HCT116 (cell line): ENCODE measurements at regions not wholly inside any gene's neighbourhood (a gene's known extent, or its start where the extent isn't known, plus 50 kb on each side); places are given as distances from the start of the nearest gene placed in this dataset.

Source experiments
- ATAC-seq: fragments of 200-7000 bp; cut with Tn5 transposase; 2 replicates; pipeline ENCODE4 v1.9.1; 2020; ENCODE audit warnings: mild to moderate bottlenecking, moderate library complexity
- BruUV-seq: library from RNA; stranded (reverse); fragments of 400-500 nt; replicated peaks from 2 replicates; lab custom pipeline; 2021; lab: Mats Ljungman, UMichigan
- CTCF ChIA-PET: fragments of 300-600 bp; sonication (Branson Sonifier 250); formaldehyde crosslinking; loops from one replicate; lab custom pipeline; 2021; ENCODE audit warnings: antibody characterized with exemption; lab: Charles Lee
- POLR2A ChIA-PET: fragments of 300-600, 350-600 bp; sonication (Branson Sonifier 250); formaldehyde crosslinking; loops from one replicate; lab custom pipeline; 2021; ENCODE audit warnings: antibody characterized with exemption; lab: Charles Lee
- RAD21 ChIA-PET, 2 experiments: fragments of 300-600 bp; sonication (Branson Sonifier 250); formaldehyde crosslinking; loops; one replicate each; lab custom pipeline; 2023; ENCODE audit warnings: low total read pairs in 2 of 2; ENCODE audit not compliant: uncharacterized antibody in 2 of 2, unreplicated experiment in 2 of 2, low non-redundant PET in 1 of 2; lab: Charles Lee
- DNase-seq: peaks from one replicate; pipeline ENCODE4 v3.0.0-alpha.2; 2010; ENCODE audit warnings: low read depth, low spot score
- H2AFZ ChIP-seq: fragments of 200-600 bp; shearing (Covaris generic), sonication (generic); 2 replicates; pipeline ENCODE4 v1.6.1; 2017; ENCODE audit warnings: low read depth, mixed run types, mixed read lengths, antibody characterized with exemption, low read length; ENCODE audit not compliant: poor library complexity, severe bottlenecking
- H3K27ac ChIP-seq: 2 replicates; pipeline ENCODE4 v1.5.1; 2012; ENCODE audit warnings: low read depth, low read length
- H3K27me3 ChIP-seq: fragments of 200-600 bp; sonication (generic); 2 replicates; pipeline ENCODE4 v1.6.1; 2016; ENCODE audit warnings: mixed run types, low read length, mixed read lengths; ENCODE audit not compliant: insufficient read depth
- H3K36me3 ChIP-seq, 2 experiments: fragments of 200-500 bp in 1 of 2; fragments of 200-600 bp in 1 of 2; sonication (Bioruptor generic) in 1 of 2; sonication (generic) in 1 of 2; 2 replicates each; pipeline versions ENCODE4 v1.5.1 to v1.6.1; 2014 to 2016; ENCODE audit warnings: low read length in 2 of 2, inconsistent platforms in 1 of 2, mixed read lengths in 1 of 2, mixed run types in 1 of 2; ENCODE audit not compliant: insufficient read depth in 2 of 2, control insufficient read depth in 1 of 2
- H3K4me1 ChIP-seq, 2 experiments: fragments of 200-600 bp in 1 of 2; sonication (generic) in 1 of 2; 2 replicates each; pipeline versions ENCODE4 v1.5.1 to v1.6.1; 2012 to 2017; ENCODE audit warnings: low read length in 2 of 2, inconsistent platforms in 1 of 2, mild to moderate bottlenecking in 1 of 2, mixed read lengths in 1 of 2, mixed run types in 1 of 2, moderate library complexity in 1 of 2; ENCODE audit not compliant: insufficient read depth in 2 of 2, control insufficient read depth in 1 of 2
- H3K4me2 ChIP-seq: fragments of 200-600 bp; sonication (generic); 2 replicates; pipeline ENCODE4 v1.6.1; 2017; ENCODE audit warnings: mixed run types, low read length, mixed read lengths
- H3K4me3 ChIP-seq, 2 experiments: fragments of 200-600 bp in 1 of 2; sonication (generic) in 1 of 2; replicated peaks in 1 of 2; 2 replicates each; pipeline ENCODE4 v1.5.1; 2011 to 2016; ENCODE audit warnings: low read length in 2 of 2, control low read depth in 1 of 2, low read depth in 1 of 2, mild to moderate bottlenecking in 1 of 2, mixed read lengths in 1 of 2, mixed run types in 1 of 2
- H3K79me2 ChIP-seq: fragments of 200-600 bp; sonication (generic); 2 replicates; pipeline ENCODE4 v1.6.1; 2017; ENCODE audit warnings: mild to moderate bottlenecking, mixed run types, low read length, moderate library complexity, mixed read lengths; ENCODE audit not compliant: insufficient read depth
- H3K9ac ChIP-seq: fragments of 200-600 bp; sonication (generic); 2 replicates; pipeline ENCODE4 v1.6.1; 2016; ENCODE audit warnings: low read length, mixed read lengths
- H3K9me2 ChIP-seq: fragments of 200-600 bp; sonication (generic), shearing (Covaris generic); 2 replicates; pipeline ENCODE4 v1.6.1; 2017; ENCODE audit warnings: mixed run types, mild to moderate bottlenecking, moderate library complexity; ENCODE audit not compliant: insufficient read depth
- H3K9me3 ChIP-seq, 2 experiments: fragments of 200-500 bp in 1 of 2; fragments of 200-600 bp in 1 of 2; sonication (Bioruptor generic) in 1 of 2; sonication (generic) in 1 of 2; 2 replicates each; pipeline ENCODE4 v1.6.1; 2014 to 2017; ENCODE audit warnings: low read length in 2 of 2, mixed read lengths in 2 of 2, inconsistent platforms in 1 of 2, low read depth in 1 of 2, mild to moderate bottlenecking in 1 of 2, mixed run types in 1 of 2, moderate library complexity in 1 of 2; ENCODE audit not compliant: control insufficient read depth in 1 of 2, insufficient read depth in 1 of 2
- H4K20me1 ChIP-seq: fragments of 200-600 bp; sonication (generic), shearing (Covaris generic); 2 replicates; pipeline ENCODE4 v1.6.1; 2017; ENCODE audit warnings: mixed run types, mild to moderate bottlenecking, moderate library complexity; ENCODE audit not compliant: insufficient read depth
- CBX3 ChIP-seq: IDR thresholded peaks from 2 replicates; pipeline ENCODE4 v1.6.1; 2012; ENCODE audit warnings: low read depth
- CEBPB ChIP-seq: IDR thresholded peaks from 2 replicates; pipeline ENCODE4 v1.6.1; 2012; ENCODE audit warnings: low read depth
- EGR1 ChIP-seq: IDR thresholded peaks from 2 replicates; pipeline ENCODE4 v1.6.1; 2012; ENCODE audit warnings: low read depth
- ELF1 ChIP-seq: IDR thresholded peaks from 2 replicates; pipeline ENCODE4 v1.6.1; 2012; ENCODE audit warnings: low read depth, borderline replicate concordance
- POLR2AphosphoS5 ChIP-seq: IDR thresholded peaks from 2 replicates; pipeline ENCODE4 v1.6.1; 2011; ENCODE audit warnings: mild to moderate bottlenecking, low read depth, low read length, moderate library complexity
- RAD21 ChIP-seq: IDR thresholded peaks from 2 replicates; pipeline ENCODE4 v1.6.1; 2012; ENCODE audit warnings: low read depth, mild to moderate bottlenecking
- SP1 ChIP-seq: IDR thresholded peaks from 2 replicates; pipeline ENCODE4 v1.6.1; 2012; ENCODE audit warnings: low read depth
- ZFX ChIP-seq: fragments of 450-650 bp; IDR thresholded peaks from 2 replicates; pipeline ENCODE4 v1.6.1; 2017
- intact Hi-C: fragments of 100-400 bp; cut with micrococcal nuclease; formaldehyde crosslinking; loops from 2 replicates; pipeline ENCODE4 v1.10.0; 2022
- TF ChIP-seq, protein P1 (sequence below): IDR thresholded peaks from 2 replicates; pipeline ENCODE4 v1.6.1; 2012
- TF ChIP-seq, protein P2 (sequence below): IDR thresholded peaks from 2 replicates; pipeline ENCODE4 v1.6.1; 2012; ENCODE audit warnings: low read depth

DNA sequence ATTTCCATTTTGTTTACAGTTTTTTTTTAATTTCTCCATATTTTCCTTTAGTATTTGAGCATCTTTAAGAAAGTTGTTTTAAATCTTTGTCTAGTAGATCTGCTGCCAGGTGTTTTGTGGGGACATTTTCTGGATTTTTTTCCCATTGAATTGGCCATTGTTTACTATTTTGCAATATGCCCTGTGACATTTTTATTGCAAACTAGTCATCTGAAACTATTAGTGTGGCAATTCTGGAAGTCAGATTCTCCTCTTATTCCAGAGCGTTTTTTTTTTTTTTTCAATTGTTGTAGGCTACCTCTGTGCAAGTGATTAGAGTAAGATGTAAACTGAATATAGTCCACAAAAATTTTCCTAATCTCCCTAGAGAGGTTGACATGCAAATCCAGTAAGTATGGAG is 334.2 kb downstream of the PYDC2 start:
- intact Hi-C loops, result no loop called here
- ATAC-seq (no peak), DNase-seq (no peak)
- no TSS peak for BruUV-seq
- POLR2A ChIA-PET, result no interaction called here
- RAD21 ChIA-PET, result no interaction called here
- CTCF ChIA-PET, result no interaction called here
- no peaks in the 10 kb centered on the region for H3K27me3 ChIP-seq
- H3K79me2 ChIP-seq, result no peaks in the 10 kb centered on the region
- H3K9me3 ChIP-seq, result peaks cover 0 to 4% of the 10 kb centered on the region in 2 experiments; a peak in 2 of 4 replicates
- TF ChIP-seq, protein P1, sequence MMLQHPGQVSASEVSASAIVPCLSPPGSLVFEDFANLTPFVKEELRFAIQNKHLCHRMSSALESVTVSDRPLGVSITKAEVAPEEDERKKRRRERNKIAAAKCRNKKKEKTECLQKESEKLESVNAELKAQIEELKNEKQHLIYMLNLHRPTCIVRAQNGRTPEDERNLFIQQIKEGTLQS, result no peak
- TF ChIP-seq ELF1 (no peak), EGR1 (no peak), CEBPB (no peak)
- TF ChIP-seq, protein P2, sequence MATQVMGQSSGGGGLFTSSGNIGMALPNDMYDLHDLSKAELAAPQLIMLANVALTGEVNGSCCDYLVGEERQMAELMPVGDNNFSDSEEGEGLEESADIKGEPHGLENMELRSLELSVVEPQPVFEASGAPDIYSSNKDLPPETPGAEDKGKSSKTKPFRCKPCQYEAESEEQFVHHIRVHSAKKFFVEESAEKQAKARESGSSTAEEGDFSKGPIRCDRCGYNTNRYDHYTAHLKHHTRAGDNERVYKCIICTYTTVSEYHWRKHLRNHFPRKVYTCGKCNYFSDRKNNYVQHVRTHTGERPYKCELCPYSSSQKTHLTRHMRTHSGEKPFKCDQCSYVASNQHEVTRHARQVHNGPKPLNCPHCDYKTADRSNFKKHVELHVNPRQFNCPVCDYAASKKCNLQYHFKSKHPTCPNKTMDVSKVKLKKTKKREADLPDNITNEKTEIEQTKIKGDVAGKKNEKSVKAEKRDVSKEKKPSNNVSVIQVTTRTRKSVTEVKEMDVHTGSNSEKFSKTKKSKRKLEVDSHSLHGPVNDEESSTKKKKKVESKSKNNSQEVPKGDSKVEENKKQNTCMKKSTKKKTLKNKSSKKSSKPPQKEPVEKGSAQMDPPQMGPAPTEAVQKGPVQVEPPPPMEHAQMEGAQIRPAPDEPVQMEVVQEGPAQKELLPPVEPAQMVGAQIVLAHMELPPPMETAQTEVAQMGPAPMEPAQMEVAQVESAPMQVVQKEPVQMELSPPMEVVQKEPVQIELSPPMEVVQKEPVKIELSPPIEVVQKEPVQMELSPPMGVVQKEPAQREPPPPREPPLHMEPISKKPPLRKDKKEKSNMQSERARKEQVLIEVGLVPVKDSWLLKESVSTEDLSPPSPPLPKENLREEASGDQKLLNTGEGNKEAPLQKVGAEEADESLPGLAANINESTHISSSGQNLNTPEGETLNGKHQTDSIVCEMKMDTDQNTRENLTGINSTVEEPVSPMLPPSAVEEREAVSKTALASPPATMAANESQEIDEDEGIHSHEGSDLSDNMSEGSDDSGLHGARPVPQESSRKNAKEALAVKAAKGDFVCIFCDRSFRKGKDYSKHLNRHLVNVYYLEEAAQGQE, result no peak
- H3K4me1 ChIP-seq, result no peaks in the 10 kb centered on the region
- H3K9ac ChIP-seq, result no peak overlapping the region
- H3K9me2 ChIP-seq, result no peaks in the 10 kb centered on the region
- H3K27ac ChIP-seq, result no peak overlapping the region
- H4K20me1 ChIP-seq, result no peaks in the 10 kb centered on the region
- no peak overlapping the region for H2AFZ ChIP-seq
- no peaks in the 10 kb centered on the region for H3K36me3 ChIP-seq
- H3K4me2 ChIP-seq, result no peak overlapping the region
- no peak overlapping the region for H3K4me3 ChIP-seq

DNA sequence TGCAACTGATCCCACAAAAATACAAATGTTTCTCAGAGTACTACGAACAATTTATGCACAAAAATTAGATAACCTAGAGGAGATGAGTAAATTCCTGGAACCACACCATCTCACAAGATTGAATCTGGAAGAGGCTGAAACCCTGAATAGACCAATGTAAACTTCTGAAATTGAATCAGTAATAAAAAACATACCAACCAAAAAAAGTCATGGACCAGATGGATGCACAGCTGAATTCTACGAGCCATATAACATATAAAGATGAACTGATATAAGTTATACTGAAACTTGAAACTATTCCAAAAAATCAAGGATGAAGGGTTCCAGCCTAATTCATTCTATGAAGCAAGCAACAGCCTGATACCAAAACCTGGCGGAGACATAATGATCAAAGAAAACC is 336.3 kb downstream of the PYDC2 start:
- Histone ChIP-seq H3K4me1 (no peaks in the 10 kb centered on the region), H3K9me3 (no peaks in the 10 kb centered on the region), H3K27me3 (no peaks in the 10 kb centered on the region), H2AFZ (no peak overlapping the region), H3K27ac (no peak overlapping the region), H3K4me2 (no peak overlapping the region), H3K9me2 (no peaks in the 10 kb centered on the region), H3K36me3 (no peaks in the 10 kb centered on the region), H3K79me2 (no peaks in the 10 kb centered on the region), H3K9ac (no peak overlapping the region), H4K20me1 (no peaks in the 10 kb centered on the region), H3K4me3 (no peak overlapping the region)
- intact Hi-C loops, result no loop called here
- ATAC-seq (no peak), DNase-seq (no peak)
- POLR2A ChIA-PET, result no interaction called here
- RAD21 ChIA-PET, result no interaction called here
- no peak for TF ChIP-seq SP1
- TF ChIP-seq RAD21, result no peak
- no peak for TF ChIP-seq CBX3
- TF ChIP-seq EGR1, result no peak
- no peak for TF ChIP-seq ZFX
- no peak for TF ChIP-seq POLR2AphosphoS5
- BruUV-seq, result no TSS peak
- CTCF ChIA-PET, result no interaction called here
